ENCODE measurements at regions not wholly inside any gene's neighbourhood (a gene's known extent, or its start where the extent isn't known, plus 50 kb on each side); places are given as distances from the start of the nearest gene placed in this dataset.

- Histone ChIP-seq H3K27ac (peak overlapping the region in 2 of 5 donors; percentile 21 to 64), H3K4me3 (no peak overlapping the region), H3K27me3 (no peaks in the 10 kb centered on the region), H3K36me3 (no peaks in the 10 kb centered on the region), H3K9me3 (no peaks in the 10 kb centered on the region), H3K4me1 (peaks cover 6 to 16% (median 14%) of the 10 kb centered on the region in 4 donors)
- DNase-seq, result peak in 1 of 2 donors; percentile 28
- 50 to 58% (median 55%) methylated on average over 12 of the region's 12 CpGs for WGBS, 5 donors
- intact Hi-C loops (cut with DNase I; ENCODE audit: low total_unique reads), result no loop called here
- TF ChIP-seq EP300 (IDR thresholded peaks at IDR 0.05) (no peak), POLR2A (IDR thresholded peaks at IDR 0.05) (no peak), POLR2AphosphoS5 (IDR thresholded peaks at IDR 0.05) (peak in 1 of 3 donors; percentile 30), CTCF (IDR thresholded peaks at IDR 0.05) (no peak)
Measured at GRCh38 chr9:107397076-107398044, 92.2 kb downstream of the KLF4 start.

- 54 to 77% (median 61%) methylated on average over 5 of the region's 5 CpGs for WGBS, 5 donors
Measured at GRCh38 chr9:107394264-107394663, 95.3 kb downstream of the KLF4 start.

GRCh38 chr9:107390778-107391177 is 98.8 kb downstream of the KLF4 start:
- Histone ChIP-seq H3K4me1 (peaks cover 6 to 44% (median 29%) of the 10 kb centered on the region in 4 donors), H3K36me3 (no peaks in the 10 kb centered on the region), H3K27me3 (no peaks in the 10 kb centered on the region), H3K9me3 (no peaks in the 10 kb centered on the region), H3K27ac (no peak overlapping the region), H3K4me3 (no peak overlapping the region)
- no peak for DNase-seq
- TF ChIP-seq POLR2A (IDR thresholded peaks at IDR 0.05), result no peak
- intact Hi-C loops (cut with DNase I; ENCODE audit: low total_unique reads), result no loop called here
- WGBS, 5 donors, result 85 to 93% (median 91%) methylated on average over 4 of the region's 4 CpGs

More at GRCh38 chr9:107394264-107394663, 95.3 kb downstream of the KLF4 start:
- no peak for DNase-seq
- Histone ChIP-seq H3K27ac (no peak overlapping the region), H3K9me3 (no peaks in the 10 kb centered on the region), H3K4me3 (no peak overlapping the region), H3K27me3 (no peaks in the 10 kb centered on the region), H3K4me1 (peaks cover 15 to 30% (median 23%) of the 10 kb centered on the region in 4 donors), H3K36me3 (no peaks in the 10 kb centered on the region)
- intact Hi-C loops (cut with DNase I; ENCODE audit: low total_unique reads), result no loop called here
- no peak for TF ChIP-seq POLR2A (IDR thresholded peaks at IDR 0.05)
- TF ChIP-seq CTCF (IDR thresholded peaks at IDR 0.05), result no peak
- TF ChIP-seq POLR2AphosphoS5 (IDR thresholded peaks at IDR 0.05), result no peak
- TF ChIP-seq EP300 (IDR thresholded peaks at IDR 0.05), result no peak

GRCh38 chr9:107390279-107390678 is 99.3 kb downstream of the KLF4 start:
- H3K27me3 ChIP-seq, result no peaks in the 10 kb centered on the region
- no peak for DNase-seq
- H3K27ac ChIP-seq, result peak overlapping the region in 4 of 5 donors; percentile 48 to 67 (median 61)
- whole genome bisulfite sequencing, 5 donors, result 83 to 94% (median 85%) methylated on average over 6 to 8 of the region's 8 CpGs
- H3K9me3 ChIP-seq, result no peaks in the 10 kb centered on the region
- intact Hi-C loops (cut with DNase I; ENCODE audit: low total_unique reads), result no loop called here
- H3K4me1 ChIP-seq, result peaks cover 6 to 44% (median 29%) of the 10 kb centered on the region in 4 donors
- H3K4me3 ChIP-seq, result no peak overlapping the region
- H3K36me3 ChIP-seq, result no peaks in the 10 kb centered on the region
- TF ChIP-seq POLR2A (IDR thresholded peaks at IDR 0.05) (no peak), CTCF (IDR thresholded peaks at IDR 0.05) (no peak), EP300 (IDR thresholded peaks at IDR 0.05) (no peak), POLR2AphosphoS5 (IDR thresholded peaks at IDR 0.05) (no peak)
